Left ventricle myocardium inferior (tissue), 1 donor: ENCODE measurements at regions not wholly inside any gene's neighbourhood (a gene's known extent, or its start where the extent isn't known, plus 50 kb on each side); places are given as distances from the start of the nearest gene placed in this dataset.
A peak's percentile ranks its signal among the peaks of the same experiment; 100 is the strongest.

ENCODE experiments used
- DNase-seq: peaks from one replicate; pipeline ENCODE4 v3.0.0-alpha.2; 2020
- H3K27ac ChIP-seq: fragments of 200-600 bp; replicated peaks from 2 replicates; pipeline ENCODE4 v1.8.0; 2021
- H3K27me3 ChIP-seq: fragments of 200-600 bp; 2 replicates; pipeline ENCODE4 v1.8.0; 2021; ENCODE audit warnings: low read depth
- H3K36me3 ChIP-seq: fragments of 200-600 bp; 2 replicates; pipeline ENCODE4 v1.8.0; 2021
- H3K4me1 ChIP-seq: fragments of 200-600 bp; 2 replicates; pipeline ENCODE4 v1.8.0; 2021
- H3K4me3 ChIP-seq: fragments of 200-600 bp; 2 replicates; pipeline ENCODE4 v1.8.0; 2021; ENCODE audit warnings: mild to moderate bottlenecking, moderate library complexity
- H3K9me3 ChIP-seq: fragments of 200-600 bp; replicated peaks from 2 replicates; pipeline ENCODE4 v1.8.0; 2021
- intact Hi-C: fragments of 100-400 bp; cut with micrococcal nuclease; formaldehyde crosslinking; loops from one replicate; pipeline ENCODE4 v1.11.0; 2022
- TF ChIP-seq, protein P1 (sequence below): fragments of 200-600 bp; IDR thresholded peaks from 2 replicates; pipeline ENCODE4 v1.8.0; 2021; ENCODE audit warnings: antibody characterized with exemption, mild to moderate bottlenecking, borderline replicate concordance
- donor health status: DM: no; HTN: yes; CAD: no; lungs with severe emphysema.

GRCh38 chr20:6674831-6675230 lies 92.7 kb upstream of the BMP2 start:
- no peak overlapping the region for H3K4me3 ChIP-seq
- no peaks in the 10 kb centered on the region for H3K4me1 ChIP-seq
- intact Hi-C loops = no loop called here
- H3K27me3 ChIP-seq = no peaks in the 10 kb centered on the region
- DNase-seq = no peak
- H3K9me3 ChIP-seq = no peaks in the 10 kb centered on the region
- TF ChIP-seq, protein P1, sequence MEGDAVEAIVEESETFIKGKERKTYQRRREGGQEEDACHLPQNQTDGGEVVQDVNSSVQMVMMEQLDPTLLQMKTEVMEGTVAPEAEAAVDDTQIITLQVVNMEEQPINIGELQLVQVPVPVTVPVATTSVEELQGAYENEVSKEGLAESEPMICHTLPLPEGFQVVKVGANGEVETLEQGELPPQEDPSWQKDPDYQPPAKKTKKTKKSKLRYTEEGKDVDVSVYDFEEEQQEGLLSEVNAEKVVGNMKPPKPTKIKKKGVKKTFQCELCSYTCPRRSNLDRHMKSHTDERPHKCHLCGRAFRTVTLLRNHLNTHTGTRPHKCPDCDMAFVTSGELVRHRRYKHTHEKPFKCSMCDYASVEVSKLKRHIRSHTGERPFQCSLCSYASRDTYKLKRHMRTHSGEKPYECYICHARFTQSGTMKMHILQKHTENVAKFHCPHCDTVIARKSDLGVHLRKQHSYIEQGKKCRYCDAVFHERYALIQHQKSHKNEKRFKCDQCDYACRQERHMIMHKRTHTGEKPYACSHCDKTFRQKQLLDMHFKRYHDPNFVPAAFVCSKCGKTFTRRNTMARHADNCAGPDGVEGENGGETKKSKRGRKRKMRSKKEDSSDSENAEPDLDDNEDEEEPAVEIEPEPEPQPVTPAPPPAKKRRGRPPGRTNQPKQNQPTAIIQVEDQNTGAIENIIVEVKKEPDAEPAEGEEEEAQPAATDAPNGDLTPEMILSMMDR = no peak
- H3K27ac ChIP-seq = no peak overlapping the region
- H3K36me3 ChIP-seq = no peaks in the 10 kb centered on the region

DNA sequence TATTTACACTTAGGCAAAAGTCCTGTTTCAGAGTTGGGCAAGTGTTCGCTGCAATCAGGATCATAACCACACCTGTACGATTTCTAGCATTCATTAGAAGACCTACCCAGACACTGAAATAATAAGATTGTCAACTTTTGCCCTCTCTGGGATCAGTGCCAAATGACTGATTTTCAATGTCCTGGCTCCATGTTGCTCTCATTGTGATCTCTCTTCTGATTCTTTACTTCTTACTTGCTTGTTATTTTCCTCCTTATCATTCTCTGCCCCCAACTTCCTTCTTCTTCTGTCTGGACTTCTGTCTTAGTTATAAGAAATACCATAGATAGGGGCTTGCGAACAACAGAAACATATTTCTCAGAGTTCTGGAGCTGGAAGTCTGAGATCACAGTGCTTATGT lies 94.4 kb upstream of the BMP2 start:
- no peaks in the 10 kb centered on the region for H3K9me3 ChIP-seq
- intact Hi-C loops = no loop called here
- H3K4me3 ChIP-seq = no peak overlapping the region
- TF ChIP-seq, protein P1 = no peak
- no peaks in the 10 kb centered on the region for H3K36me3 ChIP-seq
- no peak overlapping the region for H3K27ac ChIP-seq
- H3K4me1 ChIP-seq = no peaks in the 10 kb centered on the region
- DNase-seq = no peak
- H3K27me3 ChIP-seq = no peaks in the 10 kb centered on the region

GRCh38 chr20:6671829-6672228 lies 95.7 kb upstream of the BMP2 start:
- DNase-seq = no peak
- no peak overlapping the region for H3K4me3 ChIP-seq
- H3K27me3 ChIP-seq = no peaks in the 10 kb centered on the region
- H3K36me3 ChIP-seq = no peaks in the 10 kb centered on the region
- TF ChIP-seq, protein P1 = no peak
- intact Hi-C loops = no loop called here
- no peak overlapping the region for H3K27ac ChIP-seq
- no peaks in the 10 kb centered on the region for H3K9me3 ChIP-seq
- no peaks in the 10 kb centered on the region for H3K4me1 ChIP-seq

DNA sequence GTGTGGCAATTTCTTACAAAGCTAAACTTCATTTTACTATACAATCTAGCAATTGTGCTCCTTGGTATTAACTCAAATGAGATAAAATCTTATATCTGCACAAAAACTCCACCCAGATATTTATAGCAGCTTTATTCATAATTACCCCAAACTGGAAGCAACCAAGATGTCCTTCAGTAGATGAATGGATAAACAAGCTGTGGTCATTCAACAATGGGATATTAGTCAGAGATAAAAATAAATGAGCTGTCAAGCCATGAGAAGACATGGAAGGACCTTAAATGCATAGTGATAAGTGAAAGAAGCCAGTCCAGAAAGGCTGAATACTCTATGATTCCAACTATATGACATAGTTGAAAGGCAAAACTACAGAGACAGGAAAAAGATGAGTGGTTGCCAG lies 98.9 kb upstream of the BMP2 start:
- no peak for DNase-seq
- H3K36me3 ChIP-seq = no peaks in the 10 kb centered on the region
- intact Hi-C loops = no loop called here
- no peak overlapping the region for H3K4me3 ChIP-seq
- no peak overlapping the region for H3K27ac ChIP-seq
- H3K4me1 ChIP-seq = no peaks in the 10 kb centered on the region
- peaks cover 7% of the 10 kb centered on the region for H3K9me3 ChIP-seq
- H3K27me3 ChIP-seq = no peaks in the 10 kb centered on the region
- TF ChIP-seq, protein P1 = no peak

GRCh38 chr20:6665621-6666355 lies 101.7 kb upstream of the BMP2 start:
- no peaks in the 10 kb centered on the region for H3K4me1 ChIP-seq
- intact Hi-C loops = no loop called here
- no peak for DNase-seq
- no peak overlapping the region for H3K4me3 ChIP-seq
- TF ChIP-seq, protein P1 = no peak
- H3K27ac ChIP-seq = peak overlapping the region; percentile 21
- H3K27me3 ChIP-seq = no peaks in the 10 kb centered on the region
- H3K9me3 ChIP-seq = peaks cover 17% of the 10 kb centered on the region
- no peaks in the 10 kb centered on the region for H3K36me3 ChIP-seq

GRCh38 chr20:6665161-6665560 lies 102.3 kb upstream of the BMP2 start:
- no peaks in the 10 kb centered on the region for H3K36me3 ChIP-seq
- no peak overlapping the region for H3K27ac ChIP-seq
- intact Hi-C loops = no loop called here
- no peak overlapping the region for H3K4me3 ChIP-seq
- peaks cover 17% of the 10 kb centered on the region for H3K9me3 ChIP-seq
- TF ChIP-seq, protein P1 = no peak
- H3K27me3 ChIP-seq = no peaks in the 10 kb centered on the region
- no peaks in the 10 kb centered on the region for H3K4me1 ChIP-seq
- DNase-seq = no peak
